Fibroblast of skin of left quadriceps (primary cell): ENCODE measurements at regions not wholly inside any gene's neighbourhood (a gene's known extent, or its start where the extent isn't known, plus 50 kb on each side); places are given as distances from the start of the nearest gene placed in this dataset.
"Not testable (repeated sequence)": the region's sequence is repeated elsewhere in the genome, so short reads cannot be mapped to it uniquely, and the experiment has no call there.

Source experiments
- DNase-seq, 2 experiments: peaks; one replicate each; pipeline ENCODE4 v3.0.0-alpha.2; 2013; ENCODE audit warnings: low read depth in 2 of 2

DNA sequence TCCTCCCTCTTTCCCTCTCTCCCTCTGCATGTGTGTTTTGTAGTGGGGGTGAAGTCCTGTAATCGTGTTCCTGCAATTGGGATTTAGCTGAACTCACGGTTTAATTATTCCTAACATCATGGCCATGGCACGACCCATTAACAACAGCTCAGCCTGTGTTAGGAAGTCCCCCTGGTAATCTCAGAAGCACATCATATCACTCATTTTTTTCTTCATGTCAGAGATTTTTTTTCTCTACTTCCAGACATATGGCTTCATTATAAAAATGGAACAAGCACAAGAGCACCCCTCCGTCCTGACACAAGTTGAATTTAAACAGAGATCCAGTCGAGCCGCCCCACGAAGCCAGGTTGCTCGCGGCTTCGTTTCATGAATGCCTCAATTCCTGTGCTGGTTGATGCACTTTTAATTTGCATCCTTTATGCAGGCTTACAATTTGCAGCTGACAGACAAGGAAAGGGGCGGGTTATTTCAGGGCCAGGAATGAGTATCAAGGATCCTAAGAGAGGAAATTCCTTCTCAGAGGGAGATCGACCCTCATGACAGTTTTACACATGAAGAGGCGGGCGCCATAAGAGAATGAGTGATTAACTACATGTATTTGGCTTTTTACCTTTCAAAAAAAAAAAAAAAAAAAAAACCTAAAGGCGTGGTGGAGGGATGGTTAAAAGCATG, 192.9 kb downstream of the MAF start:
- DNase-seq: no peak

DNA sequence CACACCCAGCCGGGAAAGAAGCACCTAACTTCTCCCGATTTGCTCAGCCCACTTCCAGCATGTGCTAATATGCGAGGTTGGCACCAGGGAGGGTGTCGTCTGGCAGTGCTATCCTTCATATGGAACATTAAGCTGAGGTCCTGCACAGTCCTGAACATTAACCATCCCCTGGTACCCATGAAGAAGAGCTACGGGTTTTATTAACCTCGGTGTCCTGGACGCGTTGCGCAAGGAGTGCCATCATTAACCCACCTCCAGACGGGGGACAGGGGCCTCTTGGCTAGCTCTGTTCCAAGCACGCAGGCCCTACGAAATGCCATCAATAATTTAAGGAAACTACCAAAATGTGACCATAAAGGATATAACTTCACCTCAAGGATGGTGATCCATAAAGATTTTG, 193.5 kb downstream of the MAF start:
- no peak for DNase-seq

GRCh38 chr16:79404571-79404970, 196.0 kb downstream of the MAF start:
- no peak for DNase-seq

GRCh38 chr16:79403534-79403933, 197.0 kb downstream of the MAF start:
- no peak for DNase-seq

DNA sequence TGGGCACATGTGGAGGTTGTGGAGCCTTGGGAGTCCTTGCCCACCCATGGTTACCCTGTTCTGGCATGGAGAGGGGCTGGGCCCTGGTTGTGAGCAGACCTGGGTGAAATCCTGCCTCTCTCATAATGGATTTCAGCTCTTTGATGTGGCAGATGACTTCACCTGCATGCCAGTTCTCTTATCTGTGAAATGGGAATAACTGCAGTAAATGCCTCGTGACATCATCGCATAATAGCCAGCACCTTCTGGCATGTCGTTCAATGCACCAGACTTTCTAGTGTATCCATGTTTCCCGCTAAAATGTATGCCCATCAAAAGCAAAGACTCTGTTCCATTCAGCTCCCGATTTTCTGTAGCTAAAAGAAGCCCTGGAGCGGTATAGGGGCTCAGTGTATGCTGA, 197.6 kb downstream of the MAF start:
- no peak for DNase-seq

DNA sequence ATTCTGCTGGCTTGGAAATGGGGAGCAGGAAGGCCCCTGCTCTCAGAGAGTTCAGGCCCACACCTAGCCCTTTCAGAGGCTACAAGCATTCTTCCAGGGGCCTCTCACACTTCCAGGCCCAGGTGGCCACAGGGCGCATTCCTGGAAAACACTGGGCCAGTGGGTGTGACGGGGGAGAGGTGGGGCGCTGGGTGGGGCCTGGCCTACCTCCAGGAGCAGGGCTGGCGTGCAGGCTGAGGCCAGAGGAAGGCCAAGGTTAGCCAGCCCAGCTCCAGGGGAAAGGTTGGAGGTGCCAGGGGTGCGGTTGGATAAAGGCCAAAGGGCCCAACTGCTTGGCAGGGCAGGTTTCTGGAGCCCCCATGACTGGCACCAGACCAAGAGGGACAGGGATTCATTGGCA, 198.2 kb downstream of the MAF start:
- DNase-seq: no peak

- no peak for DNase-seq
Measured at GRCh38 chr16:79401782-79402181, 198.8 kb downstream of the MAF start.

GRCh38 chr16:79401157-79401556, 199.4 kb downstream of the MAF start:
- DNase-seq: no peak

DNA sequence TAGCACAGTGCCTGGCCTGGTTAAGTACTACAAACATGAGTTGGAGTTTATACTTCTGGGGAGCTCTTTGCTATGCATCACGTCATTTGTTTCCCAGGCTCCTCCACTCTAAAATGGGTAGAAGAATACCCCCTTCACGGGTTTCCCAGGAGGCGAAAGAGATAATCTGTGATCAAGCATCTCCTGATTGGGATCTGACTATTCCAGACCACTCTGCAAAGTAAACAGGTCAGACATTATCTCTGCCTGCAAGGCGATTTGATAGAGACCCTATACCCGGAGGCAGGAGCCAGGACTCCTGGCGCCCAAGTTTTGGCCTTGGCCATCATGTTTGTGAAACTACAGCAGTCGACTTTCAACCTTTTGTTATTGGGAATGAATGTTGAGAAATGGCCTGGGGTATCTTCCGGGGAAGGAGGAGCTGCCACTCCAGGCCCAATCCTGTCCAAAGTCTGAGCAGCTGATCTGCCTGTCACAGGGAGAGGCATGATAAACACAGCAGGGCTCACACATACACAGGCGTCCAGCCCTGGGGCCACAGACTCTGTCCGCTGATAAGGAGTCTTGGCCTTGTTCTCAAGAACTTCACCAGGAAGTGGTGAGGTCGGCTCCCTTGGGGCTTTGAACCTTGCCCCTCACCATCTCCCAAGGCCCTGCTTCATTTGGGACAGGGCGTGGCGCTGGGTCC, 199.9 kb downstream of the MAF start:
- DNase-seq: no peak

- DNase-seq: no peak
Measured at GRCh38 chr16:79395591-79395990, 204.9 kb downstream of the MAF start.

DNA sequence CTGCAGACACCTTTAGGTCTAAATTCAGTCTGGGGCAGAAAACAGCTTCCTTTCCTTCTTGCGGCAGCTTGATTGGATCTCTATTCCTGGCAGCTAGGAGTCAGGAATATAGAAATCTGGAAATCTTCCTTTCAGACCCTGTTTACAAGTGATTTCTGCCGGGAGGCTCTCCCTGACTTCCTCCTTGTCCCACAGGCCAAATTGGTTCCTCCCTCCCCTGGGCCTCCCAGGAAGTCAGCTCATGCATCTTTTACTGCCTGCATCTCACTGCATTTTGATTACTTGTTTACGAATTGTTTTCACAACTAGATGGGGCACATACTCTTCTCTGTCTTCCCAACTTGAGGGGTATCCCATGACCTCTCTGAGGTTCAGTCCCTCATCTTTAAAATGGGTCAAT, 206.3 kb downstream of the MAF start:
- DNase-seq: no peak

DNA sequence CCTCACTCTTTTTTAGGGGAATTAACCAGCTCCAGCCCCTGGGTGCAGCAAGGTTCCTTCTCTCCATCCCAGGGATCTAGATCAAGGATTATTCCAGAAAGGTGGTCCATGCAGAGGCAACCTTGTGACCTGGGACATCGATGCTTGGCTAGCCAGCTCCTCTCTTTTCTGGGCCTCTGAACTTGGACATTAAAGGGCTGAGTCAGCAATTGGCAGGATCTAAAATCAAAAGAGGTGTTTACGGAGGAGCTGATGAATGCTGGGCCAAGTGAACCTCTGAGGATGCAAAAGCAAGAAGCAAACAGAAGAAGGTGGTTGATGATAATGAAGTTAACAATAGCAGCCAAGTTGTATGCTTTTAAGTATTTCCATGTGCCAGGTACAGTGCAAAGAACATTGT, 207.0 kb downstream of the MAF start:
- DNase-seq: no peak

DNA sequence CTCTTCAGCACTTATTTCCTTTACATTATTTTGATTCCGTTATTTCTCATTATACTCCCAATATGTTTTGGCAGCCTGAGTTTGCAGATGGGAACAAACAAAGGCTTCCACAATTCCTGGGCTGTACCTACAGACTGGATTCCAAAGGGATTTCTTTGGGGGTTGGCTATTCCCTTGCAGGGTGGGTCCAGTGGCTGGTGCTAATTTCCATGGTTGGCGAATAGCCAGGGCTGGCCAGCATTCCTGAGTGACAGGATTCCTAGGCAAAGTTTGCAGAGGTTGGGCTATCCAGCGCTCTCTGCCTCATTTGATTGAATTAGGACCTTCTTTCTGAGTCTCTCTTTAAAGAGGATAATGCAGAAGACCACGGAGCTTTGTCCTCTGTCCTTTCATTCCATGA, 207.4 kb downstream of the MAF start:
- DNase-seq: no peak

GRCh38 chr16:79392081-79392480, 208.5 kb downstream of the MAF start:
- DNase-seq: no peak

GRCh38 chr16:79391395-79391794, 209.1 kb downstream of the MAF start:
- no peak for DNase-seq

DNA sequence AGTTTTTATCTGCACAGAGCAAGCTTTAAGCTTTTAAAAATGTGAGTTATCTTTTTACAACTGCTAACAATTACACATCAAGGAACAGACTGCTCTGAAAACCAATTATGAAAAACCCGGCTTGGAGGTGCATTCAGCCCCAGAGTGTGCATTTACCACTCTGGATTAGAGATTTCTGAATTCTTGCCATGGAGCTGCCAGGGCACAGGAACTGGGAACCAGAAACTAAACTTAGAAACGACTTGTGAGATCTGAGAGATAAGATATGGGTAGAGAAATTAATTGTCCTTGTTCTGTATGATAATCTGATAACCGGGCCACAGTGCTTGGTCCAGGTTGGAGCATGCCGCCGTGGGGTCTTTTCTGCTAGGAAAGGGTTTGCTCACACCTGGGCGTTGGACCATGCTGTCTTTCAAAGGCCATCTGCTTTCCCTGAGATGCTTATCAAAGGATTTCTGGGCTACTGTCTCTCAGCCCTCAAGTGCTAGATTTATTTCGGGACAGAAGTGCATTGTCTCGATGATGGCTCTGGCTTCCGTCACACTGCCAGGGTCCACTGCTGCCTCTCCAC, 210.0 kb downstream of the MAF start:
- no peak for DNase-seq

DNA sequence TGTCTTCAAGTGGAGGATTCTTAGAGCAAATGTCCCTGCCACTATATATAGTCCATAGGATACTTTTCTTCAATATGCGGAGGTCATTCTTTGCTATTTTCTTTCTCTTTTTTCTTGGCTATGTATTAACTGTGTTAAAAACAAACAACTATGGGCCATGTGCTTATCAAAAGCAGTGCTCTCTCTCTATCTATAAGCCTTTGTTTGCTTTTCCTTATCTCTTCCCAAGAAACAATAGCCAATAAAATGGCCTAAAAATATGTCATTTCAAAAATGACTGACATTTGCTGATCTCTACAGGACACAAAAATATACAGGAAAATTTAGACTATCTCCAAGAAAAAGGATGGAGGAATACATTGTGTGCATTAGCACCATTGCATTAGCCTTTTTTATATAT, 212.1 kb downstream of the MAF start:
- DNase-seq: no peak

DNA sequence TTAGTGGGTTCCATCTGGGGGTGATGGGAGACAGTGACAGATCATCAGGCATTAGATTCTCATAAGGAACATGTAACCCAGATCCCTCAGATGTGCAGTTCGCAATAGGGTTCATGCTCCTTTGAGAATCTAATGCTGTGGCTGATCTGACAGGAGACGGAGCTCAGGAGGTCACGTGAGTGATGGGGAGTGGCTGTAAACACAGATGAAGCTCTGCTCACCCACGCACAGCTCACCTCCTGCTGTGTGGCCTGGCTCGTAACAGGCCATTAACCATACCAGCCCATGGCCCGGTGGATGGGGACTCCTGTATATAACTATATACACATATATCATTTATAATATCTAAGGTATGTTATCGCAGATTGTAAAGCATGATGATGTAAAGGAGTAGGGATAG, 214.2 kb downstream of the MAF start:
- no peak for DNase-seq

DNA sequence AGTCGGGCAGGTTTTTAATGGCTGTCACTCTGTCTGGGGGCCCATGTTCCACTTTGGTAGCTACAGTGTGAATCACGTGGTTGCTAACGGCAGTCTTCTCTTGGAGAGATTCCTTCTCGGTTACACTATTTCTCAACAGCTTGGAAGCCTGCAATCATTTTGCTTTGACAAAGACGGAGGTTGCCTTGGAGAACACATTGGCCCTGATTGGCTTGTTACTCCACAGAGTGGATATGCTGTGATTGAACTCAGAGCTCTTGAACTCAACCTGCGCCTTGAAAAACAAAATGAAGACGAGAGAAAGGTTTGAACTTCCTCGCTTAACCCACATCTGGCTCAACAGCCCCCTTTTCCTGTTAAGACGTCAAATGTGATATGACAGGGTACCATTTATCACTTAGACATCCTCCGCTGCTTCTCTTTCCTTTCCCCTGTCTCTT, 218.9 kb downstream of the MAF start:
- no peak for DNase-seq

- no peak for DNase-seq
Measured at GRCh38 chr16:79380995-79381602, 219.4 kb downstream of the MAF start.

- no peak for DNase-seq
Measured at GRCh38 chr16:79379095-79379494, 221.4 kb downstream of the MAF start.

DNA sequence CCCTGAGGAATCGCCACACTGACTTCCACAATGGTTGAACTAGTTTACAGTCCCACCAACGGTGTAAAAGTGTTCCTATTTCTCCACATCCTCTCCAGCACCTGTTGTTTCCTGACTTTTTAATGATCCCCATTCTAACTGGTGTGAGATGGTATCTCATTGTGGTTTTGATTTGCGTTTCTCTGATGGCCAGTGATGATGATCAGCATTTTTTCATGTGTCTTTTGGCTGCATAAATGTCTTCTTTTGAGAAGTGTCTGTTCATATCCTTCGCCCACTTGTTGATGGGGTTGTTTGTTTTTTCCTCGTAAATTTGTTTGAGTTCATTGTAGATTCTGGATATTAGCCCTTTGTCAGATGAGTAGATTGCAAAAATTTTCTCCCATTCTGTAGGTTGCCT, 223.5 kb downstream of the MAF start:
- DNase-seq: not testable (repeated sequence)

DNA sequence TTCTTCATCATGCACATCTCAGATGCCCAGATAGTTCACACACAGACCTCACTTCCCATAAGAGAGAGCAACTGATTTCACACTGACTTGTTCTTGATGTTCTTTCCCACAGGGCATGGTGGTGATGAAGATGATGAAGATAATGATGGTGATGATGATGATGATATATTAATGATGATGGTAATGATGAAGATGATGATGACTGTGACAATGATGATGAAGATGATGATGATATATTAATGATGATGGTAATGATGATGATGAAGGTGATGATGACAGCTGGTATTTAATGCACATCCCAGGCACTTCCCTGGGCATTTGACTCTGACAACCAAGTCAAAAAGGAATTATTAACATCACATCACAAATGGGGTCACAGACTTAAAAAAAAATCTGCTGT, 225.2 kb downstream of the MAF start:
- DNase-seq: no peak
